ENCODE measurements at regions not wholly inside any gene's neighbourhood (a gene's known extent, or its start where the extent isn't known, plus 50 kb on each side); places are given as distances from the start of the nearest gene placed in this dataset.

DNA sequence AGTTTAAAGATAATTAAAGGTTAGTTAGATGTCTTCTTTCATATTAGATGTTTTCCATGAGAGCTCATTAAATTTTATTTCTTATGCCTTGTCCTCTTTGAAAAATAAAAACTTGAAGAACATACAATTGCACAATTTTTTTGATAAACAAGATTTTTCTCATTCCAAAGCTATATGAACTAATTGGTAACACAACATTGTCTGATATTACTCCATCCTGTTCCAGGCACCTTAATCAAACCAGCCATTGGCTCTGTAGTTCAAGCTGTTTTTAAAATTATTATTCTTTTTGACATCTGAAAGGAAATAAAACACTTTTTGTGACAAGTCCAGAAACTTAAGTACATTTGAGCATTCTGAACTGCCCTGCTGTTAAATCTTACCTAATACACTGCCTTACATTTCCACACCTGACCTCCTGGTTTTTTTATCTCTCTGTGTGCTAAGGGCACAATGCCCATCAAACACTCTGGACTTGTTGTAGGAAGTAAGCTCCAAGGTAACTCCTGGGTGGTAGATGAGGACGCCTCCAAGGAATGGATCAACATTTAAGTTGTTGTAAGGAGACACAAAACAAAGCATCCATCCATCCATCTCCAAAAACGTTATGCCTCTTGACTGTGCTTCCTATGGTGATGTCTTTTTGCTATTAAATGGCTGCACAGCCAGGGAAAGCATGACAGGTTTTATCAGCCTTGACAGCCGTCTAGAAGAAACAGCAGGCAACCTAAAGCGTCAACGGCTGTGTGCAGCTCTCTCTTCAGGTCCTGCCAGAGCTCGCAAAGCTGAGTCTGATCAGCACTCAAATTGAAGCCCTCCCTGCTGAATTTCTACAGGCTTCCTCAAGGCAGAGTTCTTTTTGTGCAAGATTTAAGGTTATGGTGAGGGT is 449.9 kb upstream of the FLRT2 start:
- no peak for DNase-seq (ENCODE audit: low spot score)

DNA sequence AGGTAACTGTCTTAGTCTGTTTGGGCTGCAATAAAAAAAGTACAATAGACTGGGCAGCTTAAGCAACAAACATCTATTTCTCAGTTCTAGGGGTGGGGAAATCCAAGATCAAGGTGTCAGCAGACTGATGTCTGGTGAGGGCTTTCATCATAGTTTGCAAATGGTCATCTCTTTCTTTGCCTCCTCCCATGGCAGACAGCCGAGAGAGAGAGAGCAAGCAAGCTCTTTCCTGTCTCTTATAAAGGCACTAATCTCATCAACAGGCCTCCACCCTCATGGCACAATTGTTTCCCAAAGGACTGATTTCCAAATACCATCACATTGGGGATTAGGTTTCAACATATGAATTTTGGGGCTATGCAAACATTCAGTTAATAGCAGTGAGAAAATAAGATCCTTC is 445.6 kb upstream of the FLRT2 start:
- DNase-seq (ENCODE audit: low spot score): no peak

DNA sequence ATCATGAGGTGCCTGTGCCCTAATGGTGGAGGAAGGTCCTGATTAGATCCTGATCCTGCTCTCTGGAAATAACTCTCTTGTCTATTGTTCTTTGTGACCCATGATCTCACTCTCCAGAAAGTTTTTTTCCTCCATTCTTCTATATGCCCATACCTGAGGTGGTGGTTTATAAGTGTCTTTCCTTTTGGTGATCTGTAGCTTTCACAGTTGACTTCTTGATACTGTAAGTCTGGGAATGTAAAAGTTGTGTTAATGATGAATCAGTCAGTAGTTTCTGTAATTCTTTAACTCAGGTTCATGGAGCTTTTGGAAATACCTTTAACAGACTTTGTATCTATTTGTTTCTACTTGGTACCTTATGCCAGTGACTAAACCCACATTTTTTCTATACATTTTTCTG is 444.0 kb upstream of the FLRT2 start:
- no peak for DNase-seq (ENCODE audit: low spot score)

DNA sequence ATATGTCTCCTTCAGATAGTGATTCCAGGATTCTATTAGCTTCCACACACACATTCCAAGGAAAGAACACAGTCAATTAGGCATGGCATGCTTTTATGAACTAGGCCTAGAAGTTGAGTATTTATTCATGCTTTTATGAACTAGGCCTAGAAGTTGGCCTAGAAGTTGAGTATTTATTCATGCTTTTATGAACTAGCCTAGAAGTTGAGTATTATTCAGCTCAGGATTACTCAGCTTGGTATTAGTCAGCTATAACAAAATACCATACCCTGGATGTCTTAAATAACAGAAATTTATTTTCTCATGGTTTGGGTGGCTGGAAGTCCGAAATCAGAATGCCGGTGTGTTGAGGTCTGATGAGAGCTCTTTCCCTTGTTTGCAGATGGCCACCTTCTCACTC is 442.7 kb upstream of the FLRT2 start:
- DNase-seq (ENCODE audit: low spot score): no peak

DNA sequence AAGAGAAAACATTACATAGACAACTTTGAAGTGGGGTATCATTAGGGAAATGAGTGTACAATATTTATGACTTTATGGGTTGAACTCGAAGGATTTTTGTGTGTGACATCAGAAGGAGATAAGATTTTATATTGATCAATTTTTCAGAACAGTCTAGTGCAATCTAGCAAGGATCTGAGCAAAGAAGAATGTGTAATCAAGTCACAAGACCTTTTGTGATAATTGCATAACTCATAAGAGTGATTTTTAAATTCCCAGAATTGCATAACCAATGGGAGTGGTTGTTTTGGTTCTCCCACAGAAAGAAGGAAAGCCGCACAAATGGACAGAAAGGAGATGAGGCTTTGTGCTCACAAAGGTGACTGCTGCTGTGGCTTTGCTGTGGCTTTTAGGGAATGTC is 441.8 kb upstream of the FLRT2 start:
- no peak for DNase-seq (ENCODE audit: low spot score)

DNA sequence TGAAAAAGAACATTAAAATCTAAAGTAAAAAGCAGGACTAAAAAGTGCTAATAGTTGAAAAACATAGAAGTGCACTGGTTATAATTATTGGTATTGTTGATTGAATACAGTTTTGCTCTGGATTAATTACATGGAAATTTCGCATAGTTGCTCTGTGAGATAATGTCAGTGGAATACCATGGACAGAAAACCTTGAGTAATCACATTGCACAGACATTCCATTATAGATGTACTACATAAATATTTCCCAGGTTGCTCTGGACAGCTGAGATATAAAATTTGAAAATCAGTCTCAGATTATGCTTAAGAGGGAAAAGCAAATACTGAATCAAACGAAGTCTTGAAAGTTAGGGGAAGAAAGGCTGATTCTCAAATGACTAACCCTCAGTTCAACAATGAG is 439.3 kb upstream of the FLRT2 start:
- DNase-seq (ENCODE audit: low spot score): no peak

DNA sequence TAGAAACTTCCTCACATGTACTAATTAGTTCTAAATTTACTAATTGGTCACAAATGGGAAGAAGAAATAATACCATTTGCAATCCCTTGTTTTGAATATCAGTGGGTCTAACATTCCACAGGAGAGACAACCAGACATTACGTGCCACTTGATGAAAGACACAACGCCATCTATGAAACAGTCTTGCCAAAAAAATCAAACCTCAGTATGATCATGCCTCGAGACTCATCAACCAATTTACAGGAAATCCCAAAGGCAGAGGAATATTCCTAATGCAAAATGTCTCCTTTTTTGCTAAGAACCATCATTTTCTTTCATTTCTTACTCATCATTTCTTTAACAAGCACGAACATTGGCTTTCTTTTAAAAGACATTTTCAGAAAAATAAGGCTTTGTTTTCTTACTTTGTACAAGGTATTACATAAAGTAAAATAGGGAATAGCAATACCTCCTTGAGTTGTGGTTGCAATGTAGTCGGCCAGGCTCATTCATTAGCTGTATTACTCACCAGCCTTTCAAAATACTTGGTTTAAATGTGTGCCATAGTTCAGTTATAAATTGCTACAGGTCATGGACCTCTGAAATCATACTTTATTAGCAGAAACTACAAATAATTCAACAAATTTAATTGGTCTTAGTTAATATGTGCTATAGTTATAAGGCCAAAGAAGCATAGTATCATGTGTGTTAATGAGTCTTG is 436.2 kb upstream of the FLRT2 start:
- DNase-seq (ENCODE audit: low spot score): no peak

DNA sequence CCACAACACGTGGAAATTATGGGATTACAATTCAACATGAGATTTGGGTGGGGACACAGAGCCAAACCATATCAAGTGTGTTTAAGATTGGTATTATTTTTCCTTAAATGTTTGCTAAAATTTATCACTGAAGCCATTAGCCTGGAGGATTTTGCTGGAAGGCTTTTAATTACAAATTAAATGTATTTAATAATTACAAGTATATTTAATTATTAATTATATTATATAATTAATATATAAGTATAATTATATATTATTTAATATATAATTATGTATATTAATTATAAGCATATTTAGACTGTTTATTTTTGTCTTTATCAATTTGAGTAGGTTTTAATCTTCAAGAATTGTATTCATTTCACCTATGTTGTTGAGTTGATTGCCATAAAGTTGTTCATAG is 427.4 kb upstream of the FLRT2 start:
- no peak for DNase-seq (ENCODE audit: low spot score)

DNA sequence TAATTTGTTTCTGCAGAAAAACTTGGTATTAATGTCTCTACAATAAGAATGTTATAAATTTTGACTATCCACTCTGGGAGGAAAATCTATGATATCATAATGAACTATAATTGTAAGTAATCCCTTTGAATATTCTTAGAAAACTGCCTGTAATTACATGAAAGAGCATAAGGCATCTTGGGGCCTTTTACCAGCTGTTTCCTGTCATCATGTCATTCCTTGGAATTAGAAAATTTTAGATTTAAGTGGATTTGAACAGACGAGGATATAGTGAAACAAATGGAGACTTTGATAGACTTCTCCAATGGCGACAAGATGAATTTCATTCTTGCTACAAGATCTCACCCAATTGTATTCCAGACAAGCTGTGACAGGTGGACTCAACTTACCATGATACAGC is 423.4 kb upstream of the FLRT2 start:
- no peak for DNase-seq (ENCODE audit: low spot score)

DNA sequence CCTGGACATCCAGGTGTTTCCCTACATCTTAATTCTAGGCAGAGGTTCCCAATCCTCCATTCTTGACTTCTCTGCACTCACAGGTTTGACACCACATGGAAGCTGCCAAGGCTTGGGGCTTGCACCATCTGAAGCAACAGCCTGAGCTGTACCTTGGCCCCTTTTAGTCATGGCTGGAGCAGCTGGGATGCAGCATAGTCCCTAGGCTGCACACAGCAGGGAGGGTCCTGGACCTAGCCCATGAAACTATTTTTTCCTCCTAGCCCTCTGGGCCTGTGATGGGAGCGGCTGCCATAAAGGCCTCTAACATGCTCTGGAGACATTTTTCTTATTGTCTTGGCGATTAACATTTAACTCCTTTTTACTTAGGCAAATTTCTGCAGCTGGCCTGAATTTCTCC is 417.2 kb upstream of the FLRT2 start:
- no peak for DNase-seq (ENCODE audit: low spot score)

DNA sequence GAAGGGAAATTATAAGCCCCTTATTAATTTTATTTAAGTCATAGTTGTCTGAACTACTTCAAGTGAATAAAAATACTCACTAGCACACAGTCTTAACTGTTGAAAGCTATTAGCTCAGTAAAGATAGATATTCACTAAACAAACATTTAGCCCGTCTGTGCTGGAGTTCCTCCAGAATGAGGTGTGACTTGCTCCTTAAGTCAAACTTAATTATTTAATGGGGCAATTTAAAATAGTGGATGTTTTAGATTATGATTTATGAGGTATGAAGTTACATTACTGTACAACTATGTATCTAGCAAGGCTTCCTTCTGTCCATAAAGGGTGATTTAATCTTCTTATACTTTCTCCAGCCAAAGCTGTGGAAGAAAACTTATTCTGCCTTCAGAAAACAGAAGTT is 414.0 kb upstream of the FLRT2 start:
- DNase-seq (ENCODE audit: low spot score): no peak

DNA sequence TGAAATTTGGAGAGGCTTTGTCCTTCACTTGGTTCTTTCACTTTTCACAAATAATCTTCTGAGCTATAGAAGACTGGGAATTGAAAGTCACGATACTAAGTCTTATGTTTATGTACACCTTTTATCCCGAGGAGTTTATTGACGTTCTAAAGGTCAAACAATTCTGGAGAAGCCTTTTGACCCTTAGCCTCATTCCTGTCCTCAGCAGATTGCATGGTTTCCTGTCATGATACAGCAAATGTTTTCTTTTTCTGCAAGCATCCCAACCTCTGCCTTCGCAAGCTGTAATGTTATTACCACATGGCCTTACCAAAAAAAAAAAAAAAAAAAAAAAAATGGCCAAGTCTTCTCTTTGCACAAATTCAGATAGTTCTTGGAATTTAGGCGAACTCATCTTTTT is 411.7 kb upstream of the FLRT2 start:
- DNase-seq (ENCODE audit: low spot score): no peak

DNA sequence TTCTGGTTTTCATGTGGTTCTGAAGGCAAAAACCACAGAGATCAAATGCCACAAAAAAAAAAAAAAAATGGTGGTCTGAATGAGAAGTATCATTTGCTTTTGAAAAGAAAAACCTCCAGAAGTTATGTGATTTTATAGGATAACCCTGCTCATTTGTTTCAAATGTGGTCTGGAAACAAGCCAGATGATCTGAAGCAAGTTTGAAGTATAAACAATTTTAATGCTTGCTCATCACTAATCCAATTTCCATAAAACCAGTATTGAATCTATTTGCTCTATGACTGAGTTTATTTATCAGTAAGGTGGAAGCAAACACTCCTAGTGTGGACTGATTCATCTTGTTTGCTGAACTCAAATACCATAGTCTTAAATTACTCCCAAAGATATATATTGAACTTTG is 407.3 kb upstream of the FLRT2 start:
- DNase-seq (ENCODE audit: low spot score): no peak

DNA sequence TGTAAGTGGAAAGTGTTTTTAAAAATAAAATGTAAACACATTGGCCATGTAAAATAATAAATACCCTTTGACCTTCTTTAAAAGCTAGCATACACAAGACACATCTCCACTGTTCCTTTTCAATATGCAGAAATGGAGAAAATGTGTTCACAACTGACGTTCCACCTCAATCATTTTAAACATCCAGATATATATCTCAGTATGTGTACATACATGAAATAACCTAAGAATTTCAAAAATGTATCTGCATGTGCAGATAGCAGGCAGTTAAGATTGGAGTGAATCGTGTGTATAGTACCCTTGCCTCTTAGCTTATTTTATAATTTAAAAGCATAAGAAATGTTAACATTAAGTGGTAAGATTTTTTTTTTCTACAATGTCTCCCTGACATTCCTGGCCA is 406.2 kb upstream of the FLRT2 start:
- DNase-seq (ENCODE audit: low spot score): no peak

DNA sequence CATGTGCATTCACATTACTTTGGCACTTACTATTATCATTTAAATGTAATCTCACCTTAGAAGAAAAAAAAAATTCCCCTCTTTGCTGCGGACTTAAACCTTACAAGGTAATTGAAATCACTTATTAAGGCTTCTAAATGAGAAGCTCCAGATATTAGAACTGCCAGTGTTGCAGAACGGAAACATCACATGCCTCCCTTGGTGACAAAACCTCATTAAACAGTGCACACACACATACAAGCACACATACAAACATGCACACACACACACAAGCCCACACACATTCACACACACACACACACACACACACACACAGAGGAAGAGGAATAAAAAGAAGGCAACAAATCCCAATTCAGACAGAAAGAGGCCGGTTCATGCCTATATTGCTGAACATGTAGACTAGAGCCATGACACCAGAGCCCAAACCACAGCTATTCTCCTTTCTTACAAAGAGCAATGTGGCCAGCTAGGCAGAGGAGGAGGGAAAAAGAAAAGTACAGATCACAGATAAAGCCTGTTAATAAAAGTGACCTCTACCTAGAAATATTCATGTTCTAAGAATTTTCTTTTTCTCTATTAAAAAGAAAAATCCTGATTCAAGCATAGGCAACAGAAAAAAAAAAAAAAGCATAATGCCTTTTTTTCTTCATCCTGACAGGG is 405.2 kb upstream of the FLRT2 start:
- no peak for DNase-seq (ENCODE audit: low spot score)

DNA sequence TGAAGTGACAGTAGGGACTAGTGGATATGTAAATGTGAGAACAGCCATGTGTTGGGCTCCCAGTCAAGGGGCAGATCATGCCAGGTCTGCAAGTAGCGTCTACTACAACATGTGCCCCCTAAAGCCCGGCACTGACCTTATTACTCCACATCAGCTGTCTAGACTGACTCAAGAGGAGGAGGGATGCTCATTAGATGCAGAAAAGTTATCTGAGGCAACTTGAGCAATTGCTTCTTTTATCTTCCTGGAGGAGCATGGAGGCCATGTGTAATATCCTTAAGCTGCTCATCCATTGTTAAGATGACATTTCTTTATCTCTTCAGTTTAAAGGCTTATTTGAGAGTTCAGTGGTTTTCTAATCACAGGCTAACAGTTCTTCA is 404.7 kb upstream of the FLRT2 start:
- no peak for DNase-seq (ENCODE audit: low spot score)

DNA sequence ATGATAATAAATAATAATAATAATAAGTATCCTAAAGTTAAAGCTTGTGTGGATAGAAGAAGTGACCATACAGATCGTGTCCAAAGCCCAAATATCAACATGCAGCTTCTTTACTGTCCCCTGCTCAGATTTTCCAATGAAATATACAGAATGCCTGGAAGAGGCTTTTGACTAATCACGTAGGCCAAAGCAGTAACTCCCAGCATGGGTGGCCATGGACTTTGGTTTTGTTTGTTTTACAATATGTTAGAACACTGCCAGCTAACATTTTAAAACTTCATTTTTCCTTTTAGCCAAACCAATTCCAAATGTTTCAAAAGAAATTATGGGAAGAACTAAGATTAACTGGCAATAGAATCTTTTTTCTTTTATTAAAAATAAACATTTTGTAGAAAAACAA is 400.0 kb upstream of the FLRT2 start:
- no peak for DNase-seq (ENCODE audit: low spot score)

DNA sequence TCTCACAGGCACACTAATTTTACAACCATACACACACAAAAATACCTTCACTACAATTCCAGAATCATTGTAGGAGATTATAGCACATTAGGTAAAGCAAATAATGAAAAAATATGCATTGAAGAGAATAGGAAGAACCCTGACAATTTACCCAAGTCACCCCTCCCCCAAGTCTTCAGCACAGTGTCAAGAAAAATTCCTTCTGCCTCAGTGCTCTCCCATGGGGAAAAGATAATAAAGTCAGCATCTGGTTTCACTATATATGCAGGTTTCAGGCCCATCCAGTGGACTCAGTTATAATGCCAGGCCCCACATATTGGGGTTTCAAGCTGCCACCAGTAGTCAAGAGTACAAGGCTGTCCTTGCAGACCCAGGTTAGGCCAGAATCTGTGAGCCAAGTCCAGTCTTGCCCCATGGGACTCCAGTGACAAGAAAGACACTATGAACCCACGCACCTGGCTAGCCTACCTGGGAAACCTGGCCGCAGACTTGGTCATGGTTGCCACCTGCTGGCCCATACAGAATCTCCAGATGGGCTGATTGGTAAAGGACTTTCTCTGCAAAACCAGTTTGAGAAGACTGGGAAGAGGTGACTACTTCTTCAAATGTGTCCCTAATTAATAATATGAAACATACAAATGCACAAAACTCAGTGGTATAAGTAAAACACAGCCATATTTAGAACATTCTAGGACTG is 398.6 kb upstream of the FLRT2 start:
- DNase-seq (ENCODE audit: low spot score): no peak

DNA sequence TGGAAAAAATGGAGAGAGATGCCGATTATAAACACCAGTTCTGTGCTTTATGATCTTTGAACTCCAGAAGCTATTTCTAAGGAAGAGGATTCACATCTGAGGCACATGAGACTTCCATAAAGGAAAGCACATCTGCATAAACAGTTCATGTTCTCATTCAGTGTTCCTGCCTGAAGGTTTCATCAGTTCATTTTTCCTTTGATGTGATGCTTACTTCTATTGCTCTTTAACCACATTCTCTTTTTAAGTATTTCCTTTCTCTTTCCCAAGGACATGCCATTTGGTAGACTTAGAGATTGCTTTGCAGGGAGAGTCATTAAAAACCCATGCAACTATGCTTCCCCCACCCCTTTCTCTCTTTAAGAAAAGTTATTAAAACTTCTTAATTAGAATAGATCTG is 387.0 kb upstream of the FLRT2 start:
- DNase-seq (ENCODE audit: low spot score): no peak

DNA sequence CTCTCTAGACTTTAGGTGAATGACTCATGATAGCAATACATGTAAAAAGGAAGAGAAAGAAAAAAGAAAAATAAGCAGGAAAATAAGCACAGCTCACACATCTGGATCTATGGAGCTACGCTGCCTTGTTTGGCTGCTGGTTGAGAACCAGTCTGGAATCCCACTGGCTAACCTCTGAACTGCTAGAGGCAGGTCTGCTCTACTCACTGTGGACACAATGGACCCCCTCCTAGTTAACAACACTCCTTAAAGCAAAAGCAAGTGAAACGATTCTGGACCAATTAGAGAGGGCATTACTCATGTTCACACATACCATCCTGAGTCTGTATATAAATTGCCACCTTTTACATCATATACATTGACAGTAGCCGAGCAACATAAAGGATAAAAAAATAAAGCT is 383.2 kb upstream of the FLRT2 start:
- no peak for DNase-seq (ENCODE audit: low spot score)

DNA sequence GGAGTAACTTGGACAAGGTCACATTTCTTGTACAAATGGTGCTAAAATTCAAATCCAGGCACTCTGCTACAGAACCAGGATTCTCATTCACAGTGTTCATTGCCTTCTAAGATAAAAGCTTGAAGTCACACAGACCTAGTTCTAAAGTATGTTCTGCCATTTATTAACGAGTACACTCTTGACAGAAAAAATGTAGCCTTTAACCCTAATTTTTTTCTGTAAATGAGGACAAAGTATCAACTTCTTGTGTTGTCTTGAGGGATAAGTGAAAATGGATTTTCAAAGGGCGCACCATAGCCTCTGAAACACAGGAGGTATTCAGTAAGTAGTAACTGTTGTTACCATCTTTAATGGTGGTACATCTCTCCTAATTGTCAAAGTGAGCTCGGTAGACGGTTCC is 379.8 kb upstream of the FLRT2 start:
- no peak for DNase-seq (ENCODE audit: low spot score)

DNA sequence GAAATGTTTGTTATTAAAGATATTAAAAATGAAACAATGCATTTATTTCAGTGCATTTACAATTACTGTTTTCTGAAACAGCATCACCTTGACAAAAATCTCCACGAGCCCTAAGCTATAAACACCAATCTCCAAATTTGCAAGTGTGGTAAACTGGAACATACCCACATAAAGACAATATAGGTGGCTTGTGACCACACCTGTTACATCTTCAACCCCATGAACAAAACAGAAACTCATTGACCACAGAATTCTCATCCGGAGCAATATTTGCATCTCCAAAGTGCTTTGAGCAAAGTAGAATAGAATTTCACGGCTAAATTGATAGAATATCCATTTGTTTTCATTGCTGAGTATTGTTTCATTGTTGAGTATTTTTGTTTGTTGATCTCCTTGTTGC is 375.2 kb upstream of the FLRT2 start:
- DNase-seq (ENCODE audit: low spot score): no peak

DNA sequence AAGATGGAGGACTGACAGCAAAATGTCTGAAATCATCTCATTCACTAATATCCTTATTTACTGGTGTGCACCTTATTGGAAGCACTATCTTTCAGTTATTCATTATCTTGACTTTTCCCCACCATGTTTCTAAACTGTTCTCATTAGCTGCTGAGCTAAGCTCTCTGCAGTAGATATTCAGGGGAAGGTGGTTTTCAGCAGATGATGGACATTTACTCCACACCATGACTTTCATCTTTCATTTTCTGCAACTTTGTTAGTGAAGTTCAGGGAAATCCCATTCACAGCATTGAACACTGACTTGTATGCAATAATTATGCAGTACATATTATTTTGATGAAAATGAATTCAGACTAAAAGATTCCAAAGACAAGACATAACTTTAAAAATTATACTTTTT is 373.6 kb upstream of the FLRT2 start:
- no peak for DNase-seq (ENCODE audit: low spot score)
